Ovary (tissue), 7 donors: ENCODE measurements at regions not wholly inside any gene's neighbourhood (a gene's known extent, or its start where the extent isn't known, plus 50 kb on each side); places are given as distances from the start of the nearest gene placed in this dataset.
"Not testable (repeated sequence)": the region's sequence is repeated elsewhere in the genome, so short reads cannot be mapped to it uniquely, and the experiment has no call there.

ENCODE experiments used
- DNase-seq, 5 donors: peaks; one replicate each; pipeline ENCODE4 v3.0.0-alpha.2; 2019 to 2020
- H3K27ac ChIP-seq, 2 donors: fragments of 200-600 bp; one replicate each; pipeline versions ENCODE4 v1.5.1 to v1.8.0; 2019 to 2022
- H3K27me3 ChIP-seq: fragments of 200-600 bp; one replicate; pipeline ENCODE4 v1.8.0; 2022
- H3K36me3 ChIP-seq: fragments of 200-600 bp; sonication (generic); one replicate; pipeline ENCODE4 v1.5.1; 2019
- H3K4me1 ChIP-seq: one replicate; pipeline ENCODE4 v1.8.1; 2013; ENCODE audit warnings: mild to moderate bottlenecking, moderate library complexity; ENCODE audit not compliant: insufficient read depth
- H3K4me3 ChIP-seq: fragments of 200-600 bp; sonication (generic); one replicate; pipeline ENCODE4 v1.5.1; 2017
- H3K9me3 ChIP-seq, 2 donors: fragments of 200-600 bp in 1 of 2; sonication (generic) in 1 of 2; one replicate each; pipeline versions ENCODE4 v1.5.1 to v1.8.1; 2013 to 2019; ENCODE audit warnings: mild to moderate bottlenecking in 1 of 2, moderate library complexity in 1 of 2
- CTCF ChIP-seq, 3 donors: fragments of 450-650 bp in 2 of 3; fragments of 200-600 bp in 1 of 3; IDR thresholded peaks; one replicate each; pipeline versions ENCODE4 v1.5.1 to v1.8.0; 2016 to 2022; ENCODE audit warnings: antibody characterized with exemption in 3 of 3, mild to moderate bottlenecking in 1 of 3
- EP300 ChIP-seq: sonication (generic); formaldehyde crosslinking; IDR thresholded peaks from one replicate; pipeline ENCODE4 v1.6.1; 2017; ENCODE audit warnings: antibody characterized with exemption
- POLR2A ChIP-seq: fragments of 450-650 bp; IDR thresholded peaks from one replicate; pipeline ENCODE4 v1.6.1; 2017; ENCODE audit warnings: antibody characterized with exemption, mild to moderate bottlenecking, moderate library complexity
- WGBS, 3 donors: extraction: QIAGEN DNeasy Blood & Tissue Kit in 1 of 3; methylation state at CpG; one replicate each; pipeline versions ENCODE4 v1.1.5 to v1.1.7; 2013 to 2017; 5-methylcytosine and 5-hydroxymethylcytosine counted together
- intact Hi-C, 4 donors: fragments of 100-400 bp; cut with DNase I; formaldehyde crosslinking; loops; one replicate each; pipeline versions ENCODE4 v1.11.0 to v1.15.1; 2022 to 2023
- donor health status: DM: no; HTN: no; CAD: no; lungs with moderate emphysema.
- donor health status: DM: no; HTN: no; CAD: no.
- donor health status: Bipolar disorder and iron deficiency.
- donor health status: DM: no; HTN: no; CAD: no.
- donor health status: DM: yes; HTN: yes; CAD: no.

DNA sequence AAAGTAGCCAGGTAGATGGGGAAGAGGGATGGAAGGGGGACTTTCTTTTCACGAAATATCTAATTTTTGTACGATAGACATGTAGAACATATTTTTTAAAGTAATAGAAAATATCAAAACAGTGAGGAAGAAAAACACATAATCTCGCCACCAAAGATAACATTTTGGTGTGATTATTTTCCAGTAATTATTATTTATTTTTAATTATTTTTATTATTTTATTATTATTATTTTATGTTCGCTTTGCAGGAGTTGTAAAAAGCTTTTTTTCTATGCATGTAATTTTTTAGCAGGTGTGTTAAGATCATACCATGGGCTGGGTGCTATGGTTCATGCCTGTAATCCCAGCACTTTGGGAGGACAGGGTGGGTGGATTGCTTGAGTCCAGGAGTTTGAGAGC is 85.6 kb upstream of the CCND2 start:
- Histone ChIP-seq H3K9me3 (no peaks in the 10 kb centered on the region), H3K4me1 (no peaks in the 10 kb centered on the region), H3K27ac (no peak overlapping the region), H3K36me3 (no peaks in the 10 kb centered on the region), H3K27me3 (no peaks in the 10 kb centered on the region), H3K4me3 (no peak overlapping the region)
- intact Hi-C loops, result no loop called here
- WGBS, 3 donors, result 84 to 89% (median 85%) methylated on average over 4 of the region's 4 CpGs
- DNase-seq, result no peak
- no peak for TF ChIP-seq POLR2A
- TF ChIP-seq CTCF (IDR thresholded peaks at IDR 0.05), result no peak
- no peak for TF ChIP-seq EP300

- whole genome bisulfite sequencing, 3 donors, result 44 to 56% (median 49%) methylated on average over 3 of the region's 3 CpGs
- H3K27me3 ChIP-seq, DNase-seq: not testable (repeated sequence)
Measured at GRCh38 chr12:4187315-4187714, 86.2 kb upstream of the CCND2 start.

DNA sequence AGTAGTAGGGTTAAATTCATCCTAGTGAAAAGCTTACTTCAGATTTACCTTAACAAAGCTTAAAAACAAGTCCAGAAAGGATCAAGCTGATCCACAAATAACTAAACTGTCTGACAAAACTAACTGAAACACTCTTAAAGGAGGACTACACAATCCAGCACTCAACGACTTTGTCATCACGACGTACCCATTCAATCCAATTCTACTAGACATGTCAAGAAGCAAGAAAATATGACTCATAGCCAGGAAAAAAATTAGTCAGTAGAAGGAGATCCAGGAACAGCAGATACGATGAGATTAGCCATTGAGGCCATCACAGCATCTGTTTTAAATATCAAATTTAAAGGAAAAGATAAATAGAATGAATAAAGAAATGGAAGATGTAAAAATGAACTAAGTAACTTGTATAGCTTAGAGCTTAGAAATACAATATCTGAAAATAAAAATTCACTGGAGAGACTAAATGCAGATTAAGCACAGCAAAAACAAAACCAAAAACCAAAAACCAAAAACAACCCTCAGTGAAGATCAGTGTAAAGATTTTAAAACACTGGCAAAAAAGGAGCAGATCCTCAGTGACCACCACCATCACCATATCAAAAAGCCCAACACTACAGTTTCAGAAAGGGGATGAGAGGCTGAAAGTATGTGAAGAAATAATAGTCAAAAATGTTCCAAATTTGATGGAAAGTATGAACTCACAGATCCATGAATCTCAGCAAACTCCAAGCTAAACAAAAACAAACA is 95.0 kb upstream of the CCND2 start:
- no peak overlapping the region for H3K4me3 ChIP-seq
- intact Hi-C loops, result no loop called here
- H3K27me3 ChIP-seq, result no peaks in the 10 kb centered on the region
- no peaks in the 10 kb centered on the region for H3K36me3 ChIP-seq
- no peaks in the 10 kb centered on the region for H3K9me3 ChIP-seq
- WGBS, 3 donors, result 83 to 86% (median 83%) methylated on average over 4 of the region's 4 CpGs
- no peaks in the 10 kb centered on the region for H3K4me1 ChIP-seq
- TF ChIP-seq POLR2A (no peak), EP300 (no peak)
- H3K27ac ChIP-seq, result no peak overlapping the region
- DNase-seq, result no peak

More at GRCh38 chr12:4187315-4187714, 86.2 kb upstream of the CCND2 start:
- H3K9me3 ChIP-seq, H3K27ac ChIP-seq, H3K4me1 ChIP-seq, H3K36me3 ChIP-seq, intact Hi-C loops, H3K4me3 ChIP-seq: not testable (repeated sequence)

DNA sequence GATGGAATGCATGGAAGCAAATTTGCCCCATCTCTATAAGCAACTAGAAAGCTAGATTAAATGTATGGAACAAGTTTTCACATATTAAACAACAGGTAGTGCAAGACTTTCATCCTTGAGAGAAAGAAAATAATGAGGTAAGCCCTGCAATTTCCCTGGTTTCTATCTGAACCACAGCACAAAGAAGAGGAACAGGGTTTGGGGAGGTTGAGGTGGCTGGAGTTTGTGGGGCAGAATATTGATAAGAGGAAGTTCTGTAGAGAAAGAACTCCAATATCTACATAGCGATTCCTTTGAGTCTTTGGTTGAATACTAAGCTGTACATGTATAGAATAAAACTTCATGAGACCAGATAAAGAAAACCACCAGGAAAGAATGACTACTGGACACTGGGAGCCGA is 96.3 kb upstream of the CCND2 start:
- DNase-seq, result no peak
- no peak overlapping the region for H3K4me3 ChIP-seq
- no peaks in the 10 kb centered on the region for H3K36me3 ChIP-seq
- 89 to 97% (median 95%) methylated on average over 2 of the region's 2 CpGs for WGBS, 3 donors
- H3K27ac ChIP-seq, result no peak overlapping the region
- no peaks in the 10 kb centered on the region for H3K9me3 ChIP-seq
- TF ChIP-seq CTCF (IDR thresholded peaks at IDR 0.05) (no peak), EP300 (no peak), POLR2A (no peak)
- H3K27me3 ChIP-seq, result no peaks in the 10 kb centered on the region
- no peaks in the 10 kb centered on the region for H3K4me1 ChIP-seq
- intact Hi-C loops, result no loop called here

DNA sequence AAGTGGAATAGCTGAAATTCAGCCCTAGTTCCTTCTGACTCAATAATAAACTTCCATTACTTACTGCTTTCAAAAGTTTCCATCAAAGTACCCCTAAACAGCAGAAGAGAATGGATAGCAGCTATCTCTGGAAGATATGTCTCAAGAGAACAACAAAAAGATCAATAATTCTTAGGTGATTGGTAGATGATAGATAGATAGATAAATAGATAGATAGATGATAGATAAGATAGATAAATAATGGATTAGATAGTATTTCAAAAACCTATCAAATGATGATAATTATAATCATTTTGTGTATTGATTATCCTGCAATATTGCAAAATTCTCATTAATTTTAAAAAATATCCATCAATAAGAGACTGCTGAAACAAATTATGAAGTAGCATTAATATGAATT is 97.4 kb upstream of the CCND2 start:
- Histone ChIP-seq H3K4me3 (no peak overlapping the region), H3K27me3 (no peaks in the 10 kb centered on the region), H3K36me3 (no peaks in the 10 kb centered on the region), H3K9me3 (no peaks in the 10 kb centered on the region), H3K4me1 (no peaks in the 10 kb centered on the region), H3K27ac (no peak overlapping the region)
- intact Hi-C loops, result no loop called here
- TF ChIP-seq POLR2A (no peak), EP300 (no peak), CTCF (IDR thresholded peaks at IDR 0.05) (no peak)
- no peak for DNase-seq
